ENCODE measurements at regions not wholly inside any gene's neighbourhood (a gene's known extent, or its start where the extent isn't known, plus 50 kb on each side); places are given as distances from the start of the nearest gene placed in this dataset.

DNA sequence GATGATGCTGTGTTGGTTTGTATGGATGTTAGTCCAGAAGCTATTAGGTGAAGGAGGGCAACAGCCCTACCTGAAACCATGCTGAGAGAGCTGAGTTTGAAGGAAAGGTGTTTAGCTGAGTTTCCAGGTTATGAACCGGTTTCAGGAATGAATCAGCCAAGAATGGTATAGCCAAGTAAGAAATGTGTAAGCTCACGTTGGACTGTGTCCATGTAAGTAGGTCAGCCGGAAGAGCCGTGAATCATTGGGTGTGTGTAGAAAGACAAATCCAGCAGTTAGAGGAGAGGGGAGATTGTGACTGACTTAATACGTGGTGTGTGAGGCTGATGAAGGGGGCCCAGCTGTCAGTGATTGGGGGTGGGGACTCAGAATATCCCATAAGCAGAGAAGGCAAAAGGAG, 77.2 kb upstream of the SPIN4 start:
- intact Hi-C loops (cut with micrococcal nuclease; ENCODE audit: unreplicated experiment), result no loop called here
- no peak overlapping the region for H3K4me3 ChIP-seq
- ChIA-PET POLR2A (ENCODE audit: unreplicated experiment) (no interaction called here), CTCF (no interaction called here)
- no peaks in the 10 kb centered on the region; the same call in 1 of the 2 replicates for H3K79me2 ChIP-seq (ENCODE audit: low read depth)
- H2AFZ ChIP-seq, result no peak overlapping the region
- H3K4me1 ChIP-seq (replicated peaks; ENCODE audit: insufficient read depth), result peaks cover 53% of the 10 kb centered on the region
- no peaks in the 10 kb centered on the region for H3K27me3 ChIP-seq (ENCODE audit: insufficient read depth, low read depth)
- peak overlapping the region; percentile 31; the same call in 1 of the 2 replicates for H3K4me2 ChIP-seq
- peaks cover 14% of the 10 kb centered on the region; the same call in 1 of the 2 replicates for H3K36me3 ChIP-seq (ENCODE audit: low read depth)
- no peaks in the 10 kb centered on the region for H4K20me1 ChIP-seq (ENCODE audit: insufficient read depth)
- peak overlapping the region; percentile 89 for H3K27ac ChIP-seq
- no peaks in the 10 kb centered on the region; the same call in 1 of the 2 replicates for H3K9me3 ChIP-seq (ENCODE audit: insufficient read depth, low read depth)
- peak; percentile 20 to 81 for DNase-seq
- no TSS peak for BruUV-seq (replicated peaks)
- no peaks in the 10 kb centered on the region for H3K9me2 ChIP-seq (ENCODE audit: insufficient read depth)
- no peak for TF ChIP-seq EZH2 (IDR thresholded peaks at IDR 0.05; ENCODE audit: low read depth)
- TF ChIP-seq, protein P1, sequence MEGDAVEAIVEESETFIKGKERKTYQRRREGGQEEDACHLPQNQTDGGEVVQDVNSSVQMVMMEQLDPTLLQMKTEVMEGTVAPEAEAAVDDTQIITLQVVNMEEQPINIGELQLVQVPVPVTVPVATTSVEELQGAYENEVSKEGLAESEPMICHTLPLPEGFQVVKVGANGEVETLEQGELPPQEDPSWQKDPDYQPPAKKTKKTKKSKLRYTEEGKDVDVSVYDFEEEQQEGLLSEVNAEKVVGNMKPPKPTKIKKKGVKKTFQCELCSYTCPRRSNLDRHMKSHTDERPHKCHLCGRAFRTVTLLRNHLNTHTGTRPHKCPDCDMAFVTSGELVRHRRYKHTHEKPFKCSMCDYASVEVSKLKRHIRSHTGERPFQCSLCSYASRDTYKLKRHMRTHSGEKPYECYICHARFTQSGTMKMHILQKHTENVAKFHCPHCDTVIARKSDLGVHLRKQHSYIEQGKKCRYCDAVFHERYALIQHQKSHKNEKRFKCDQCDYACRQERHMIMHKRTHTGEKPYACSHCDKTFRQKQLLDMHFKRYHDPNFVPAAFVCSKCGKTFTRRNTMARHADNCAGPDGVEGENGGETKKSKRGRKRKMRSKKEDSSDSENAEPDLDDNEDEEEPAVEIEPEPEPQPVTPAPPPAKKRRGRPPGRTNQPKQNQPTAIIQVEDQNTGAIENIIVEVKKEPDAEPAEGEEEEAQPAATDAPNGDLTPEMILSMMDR (conservative IDR thresholded peaks at IDR 0.05), result no peak
- peaks cover 13% of the 10 kb centered on the region; the same call in 1 of the 2 replicates for H3F3A ChIP-seq (ENCODE audit: insufficient read depth, low read depth)

DNA sequence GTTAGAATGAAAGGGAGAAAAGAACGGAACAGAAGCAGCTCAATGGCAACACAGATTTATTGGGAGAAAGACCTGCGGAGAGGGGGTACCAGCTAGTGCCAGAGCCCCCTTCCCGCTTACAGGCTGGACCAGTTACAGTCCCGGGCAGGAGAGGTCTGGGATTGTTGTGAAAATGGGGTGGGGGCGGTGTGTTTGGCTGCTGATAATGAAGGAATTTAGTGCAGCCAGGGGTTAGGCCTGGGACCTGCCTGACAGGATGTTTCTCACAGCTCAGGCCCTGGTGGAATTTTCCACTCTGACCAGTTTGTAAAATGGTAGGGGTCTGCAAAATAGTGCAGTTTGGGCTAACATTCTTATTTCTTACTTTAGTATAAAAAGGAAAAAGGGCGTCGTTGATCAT, 75.4 kb upstream of the SPIN4 start:
- H3K36me3 ChIP-seq (ENCODE audit: low read depth), result peaks cover 14% of the 10 kb centered on the region; the same call in 1 of the 2 replicates
- no peak overlapping the region for H3K27ac ChIP-seq
- no peak overlapping the region for H3K4me3 ChIP-seq
- H2AFZ ChIP-seq, result no peak overlapping the region
- no peaks in the 10 kb centered on the region for H4K20me1 ChIP-seq (ENCODE audit: insufficient read depth)
- H3K4me2 ChIP-seq, result no peak overlapping the region
- no peaks in the 10 kb centered on the region for H3K79me2 ChIP-seq (ENCODE audit: low read depth)
- H3K27me3 ChIP-seq (ENCODE audit: insufficient read depth, low read depth), result no peaks in the 10 kb centered on the region
- peaks cover 6% of the 10 kb centered on the region; the same call in 1 of the 2 replicates for H3K9me3 ChIP-seq (ENCODE audit: insufficient read depth, low read depth)
- TF ChIP-seq EZH2 (IDR thresholded peaks at IDR 0.05; ENCODE audit: low read depth), result no peak
- TF ChIP-seq, protein P1 (conservative IDR thresholded peaks at IDR 0.05), result no peak
- intact Hi-C loops (cut with micrococcal nuclease; ENCODE audit: unreplicated experiment), result no loop called here
- no TSS peak for BruUV-seq (replicated peaks)
- peaks cover 13% of the 10 kb centered on the region; the same call in 1 of the 2 replicates for H3F3A ChIP-seq (ENCODE audit: insufficient read depth, low read depth)
- no peak for DNase-seq
- ChIA-PET POLR2A (ENCODE audit: unreplicated experiment) (no interaction called here), CTCF (no interaction called here)
- H3K4me1 ChIP-seq (replicated peaks; ENCODE audit: insufficient read depth), result peaks cover 38% of the 10 kb centered on the region
- H3K9me2 ChIP-seq (ENCODE audit: insufficient read depth), result no peaks in the 10 kb centered on the region

DNA sequence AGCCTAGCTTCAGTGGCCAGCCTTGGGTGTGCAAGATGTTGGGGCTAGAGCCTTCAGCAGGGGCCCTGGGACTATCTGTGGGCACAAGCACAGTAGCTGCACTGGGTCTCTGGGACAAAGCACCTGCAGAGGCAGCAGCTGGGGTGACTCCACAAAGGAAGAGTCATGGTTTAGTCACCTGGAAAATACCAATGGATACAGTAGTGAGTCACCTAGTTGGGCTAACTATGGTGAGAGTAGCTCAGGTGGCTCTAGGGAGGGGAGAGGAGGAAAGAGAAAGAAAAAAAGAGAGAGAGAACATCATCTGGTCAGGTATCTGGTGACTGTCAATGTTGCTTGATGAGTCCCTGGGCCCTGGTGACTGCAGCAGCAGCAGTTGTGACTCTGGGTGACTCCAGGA, 72.9 kb upstream of the SPIN4 start:
- no peaks in the 10 kb centered on the region for H3K27me3 ChIP-seq (ENCODE audit: insufficient read depth, low read depth)
- H3K4me1 ChIP-seq (replicated peaks; ENCODE audit: insufficient read depth), result peaks cover 37% of the 10 kb centered on the region
- H3K4me2 ChIP-seq, result no peak overlapping the region
- TF ChIP-seq, protein P1 (conservative IDR thresholded peaks at IDR 0.05), result no peak
- no peak for TF ChIP-seq EZH2 (IDR thresholded peaks at IDR 0.05; ENCODE audit: low read depth)
- H3K9me2 ChIP-seq (ENCODE audit: insufficient read depth), result no peaks in the 10 kb centered on the region; the same call in 1 of the 2 replicates
- H3K4me3 ChIP-seq, result no peak overlapping the region
- peaks cover 9% of the 10 kb centered on the region; the same call in 1 of the 2 replicates for H3K36me3 ChIP-seq (ENCODE audit: low read depth)
- DNase-seq, result peak; percentile 47 to 87
- ChIA-PET CTCF (interaction anchor here (0.5 to 0.6 kb wide), 2 partner anchors 49 to 60 kb away, joined by 3 to 5 read pairs; no protein-coding TSS in a partner anchor), POLR2A (ENCODE audit: unreplicated experiment) (interaction anchor here (0.7 kb wide), 1 partner anchor 57 kb away, joined by 4 read pairs; no protein-coding TSS in a partner anchor)
- H4K20me1 ChIP-seq (ENCODE audit: insufficient read depth), result no peaks in the 10 kb centered on the region
- BruUV-seq (replicated peaks), result no TSS peak
- H3K27ac ChIP-seq, result peak overlapping the region; percentile 75
- H2AFZ ChIP-seq, result no peak overlapping the region
- 0 out of 2 replicates have a peak, but pooled peaks cover 6% of the 10 kb centered on the region for H3K9me3 ChIP-seq (ENCODE audit: insufficient read depth, low read depth)
- H3F3A ChIP-seq (ENCODE audit: insufficient read depth, low read depth), result peaks cover 13% of the 10 kb centered on the region; the same call in 1 of the 2 replicates
- H3K79me2 ChIP-seq (ENCODE audit: low read depth), result no peaks in the 10 kb centered on the region
- intact Hi-C loops (cut with micrococcal nuclease; ENCODE audit: unreplicated experiment), result loop anchor here (2.0 kb wide), 1 partner anchor 73 kb away; the partner anchor contains the start of gene SPIN4

Data from PC-9 (cell line).